SK-N-SH treated with all-trans-retinoic acid at 6 μM for 48 hours (cell line): ENCODE measurements at regions not wholly inside any gene's neighbourhood (a gene's known extent, or its start where the extent isn't known, plus 50 kb on each side); places are given as distances from the start of the nearest gene placed in this dataset.

ENCODE experiments used
- ATAC-seq: fragments of 200-7000 bp; cut with Tn5 transposase; 3 replicates; pipeline ENCODE4 v1.9.1; 2020; ENCODE audit warnings: mild to moderate bottlenecking, moderate library complexity
- ARNTL ChIP-seq: fragments of 450-650 bp; formaldehyde crosslinking; IDR thresholded peaks from 2 replicates; pipeline ENCODE4 v1.5.0; 2020; ENCODE audit warnings: low read depth, mild to moderate bottlenecking, moderate library complexity, borderline replicate concordance
- BACH2 ChIP-seq: fragments of 250-450 bp; sonication (Bioruptor Pico); IDR thresholded peaks from 2 replicates; pipeline ENCODE4 v1.9.0; 2021; ENCODE audit warnings: mild to moderate bottlenecking, borderline replicate concordance
- CREB5 ChIP-seq: fragments of 250-450 bp; sonication (Bioruptor Pico); IDR thresholded peaks from 2 replicates; pipeline ENCODE4 v1.5.1; 2020; ENCODE audit warnings: low read depth, mild to moderate bottlenecking, moderate library complexity
- CSDC2 ChIP-seq: fragments of 250-450 bp; sonication (Bioruptor Pico); IDR thresholded peaks from 2 replicates; pipeline ENCODE4 v1.5.0; 2020; ENCODE audit warnings: mild to moderate bottlenecking, moderate library complexity
- CSRNP3 ChIP-seq: fragments of 250-450 bp; sonication (Bioruptor Pico); IDR thresholded peaks from 2 replicates; pipeline ENCODE4 v1.5.1; 2021; ENCODE audit warnings: mild to moderate bottlenecking, moderate library complexity
- ESRRG ChIP-seq: fragments of 250-450 bp; sonication (Bioruptor Pico); IDR thresholded peaks from 2 replicates; pipeline ENCODE4 v1.6.1; 2021; ENCODE audit warnings: mild to moderate bottlenecking
- ISL1 ChIP-seq: fragments of 250-450 bp; sonication (Bioruptor Pico); IDR thresholded peaks from 2 replicates; pipeline ENCODE4 v2.1.2; 2022; ENCODE audit warnings: mild to moderate bottlenecking, moderate library complexity
- OSR1 ChIP-seq: fragments of 250-450 bp; sonication (Bioruptor Pico); IDR thresholded peaks from 2 replicates; pipeline ENCODE4 v1.8.0; 2022; ENCODE audit warnings: moderate library complexity, mild to moderate bottlenecking, inconsistent platforms
- PATZ1 ChIP-seq: fragments of 250-450 bp; sonication (Bioruptor Pico); IDR thresholded peaks from 2 replicates; pipeline ENCODE4 v1.8.0; 2020; ENCODE audit warnings: mild to moderate bottlenecking, moderate library complexity, borderline replicate concordance
- POU6F1 ChIP-seq: fragments of 250-450 bp; sonication (Bioruptor Pico); IDR thresholded peaks from 2 replicates; pipeline ENCODE4 v1.8.0; 2021; ENCODE audit warnings: low read depth, mild to moderate bottlenecking, moderate library complexity, borderline replicate concordance
- RARB ChIP-seq: fragments of 250-450 bp; sonication (Bioruptor Pico); IDR thresholded peaks from 2 replicates; pipeline ENCODE4 v1.8.0; 2021; ENCODE audit warnings: mild to moderate bottlenecking, moderate library complexity
- SNAI2 ChIP-seq: fragments of 250-450 bp; sonication (Bioruptor Pico); IDR thresholded peaks from 2 replicates; pipeline ENCODE4 v1.5.0; 2020; ENCODE audit warnings: mild to moderate bottlenecking, moderate library complexity
- TCF4 ChIP-seq: fragments of 250-450 bp; sonication (Bioruptor Pico); IDR thresholded peaks from 2 replicates; pipeline ENCODE4 v1.8.0; 2021; ENCODE audit warnings: mild to moderate bottlenecking, moderate library complexity, borderline replicate concordance
- TOX ChIP-seq: fragments of 250-450 bp; sonication (Bioruptor Pico); IDR thresholded peaks from 2 replicates; pipeline ENCODE4 v1.8.0; 2021; ENCODE audit warnings: mild to moderate bottlenecking, moderate library complexity, borderline replicate concordance
- TSHZ2 ChIP-seq: fragments of 250-450 bp; sonication (Bioruptor Pico); IDR thresholded peaks from 2 replicates; pipeline ENCODE4 v1.5.0; 2020; ENCODE audit warnings: mild to moderate bottlenecking, moderate library complexity
- ZC3H10 ChIP-seq: fragments of 250-450 bp; sonication (Bioruptor Pico); IDR thresholded peaks from 2 replicates; pipeline ENCODE4 v1.5.1; 2021; ENCODE audit warnings: mild to moderate bottlenecking, moderate library complexity
- ZFP3 ChIP-seq: fragments of 250-450 bp; sonication (Bioruptor Pico); IDR thresholded peaks from 2 replicates; pipeline ENCODE4 v1.5.0; 2020; ENCODE audit warnings: mild to moderate bottlenecking, moderate library complexity
- ZFP30 ChIP-seq: fragments of 450-650 bp; formaldehyde crosslinking; IDR thresholded peaks from 2 replicates; pipeline ENCODE4 v1.5.0; 2022; ENCODE audit warnings: mild to moderate bottlenecking, moderate library complexity
- ZNF565 ChIP-seq: fragments of 450-650 bp; formaldehyde crosslinking; conservative IDR thresholded peaks from 2 replicates; pipeline ENCODE4 v1.5.0; 2020; ENCODE audit warnings: low read depth, mild to moderate bottlenecking, moderate library complexity
- ZNF70 ChIP-seq: fragments of 450-650 bp; formaldehyde crosslinking; IDR thresholded peaks from 2 replicates; pipeline ENCODE4 v1.5.0; 2020; ENCODE audit warnings: mild to moderate bottlenecking, moderate library complexity
- ZNF8 ChIP-seq: fragments of 450-650 bp; formaldehyde crosslinking; IDR thresholded peaks from 2 replicates; pipeline ENCODE4 v1.5.0; 2020; ENCODE audit warnings: mild to moderate bottlenecking, moderate library complexity

DNA sequence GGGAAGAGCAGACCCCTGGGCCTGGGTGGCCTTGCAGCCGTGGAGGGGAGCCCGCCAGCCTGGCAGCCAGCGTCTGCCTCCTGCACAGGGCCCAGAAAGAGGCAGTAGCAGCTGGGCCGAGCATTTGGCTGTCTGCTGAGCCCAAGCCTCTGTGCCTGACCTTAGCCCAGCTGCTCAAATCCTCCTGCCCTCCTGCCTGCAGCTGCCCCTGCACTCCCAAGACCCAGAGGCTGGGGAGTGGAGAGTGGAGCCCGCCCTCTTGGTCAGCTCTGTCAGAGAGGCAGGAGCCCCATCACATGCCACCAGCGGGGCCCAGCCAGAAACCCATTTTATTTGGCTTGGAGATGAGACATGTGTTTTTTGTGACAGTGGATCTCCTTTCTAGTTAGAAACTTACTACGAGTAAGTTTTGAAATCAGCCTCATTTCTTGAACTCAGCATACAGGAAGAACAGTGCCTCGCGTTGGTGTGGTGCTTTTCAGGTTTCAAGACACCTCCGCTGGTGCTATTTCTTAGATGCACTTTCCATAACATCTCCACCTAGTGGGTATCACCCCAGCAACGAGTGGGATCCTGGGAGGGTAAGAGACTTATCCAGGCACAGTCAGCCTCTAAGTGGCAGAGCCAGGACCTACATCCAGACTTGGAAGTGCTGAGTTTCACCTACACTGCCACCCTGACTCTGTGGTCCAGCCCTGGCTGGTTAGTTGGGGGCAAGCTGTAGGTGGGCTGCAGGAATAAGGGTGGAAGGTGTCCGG lies 477.1 kb downstream of the RPS24 start:
- ATAC-seq, result no peak
- TF ChIP-seq OSR1 (CRISPR knock-in tag) (no peak), ZNF8 (no peak)

- no peak for ATAC-seq
- TF ChIP-seq OSR1 (CRISPR knock-in tag) (no peak), SNAI2 (CRISPR knock-in tag) (no peak), ZFP3 (no peak), ZNF565 (CRISPR knock-in tag) (no peak), ZNF70 (CRISPR knock-in tag) (no peak)
These were observed 477.9 kb downstream of the RPS24 start for GRCh38 chr10:78511324-78512204.

- no peak for ATAC-seq
- TF ChIP-seq OSR1 (CRISPR knock-in tag), result no peak
- TF ChIP-seq CSRNP3 (CRISPR knock-in tag), result no peak
- TF ChIP-seq TOX (CRISPR knock-in tag), result no peak
These were observed 478.5 kb downstream of the RPS24 start for GRCh38 chr10:78512205-78512550.

GRCh38 chr10:78513330-78513729 lies 479.7 kb downstream of the RPS24 start:
- no peak for TF ChIP-seq ESRRG (CRISPR knock-in tag)
- TF ChIP-seq CSDC2 (CRISPR knock-in tag), result no peak
- no peak for TF ChIP-seq RARB (CRISPR knock-in tag)
- no peak for TF ChIP-seq PATZ1
- no peak for TF ChIP-seq CREB5
- TF ChIP-seq BACH2, result no peak
- no peak for TF ChIP-seq ZC3H10 (CRISPR knock-in tag)
- no peak for TF ChIP-seq ZNF70 (CRISPR knock-in tag)
- TF ChIP-seq ZNF8, result no peak
- TF ChIP-seq ZFP3, result no peak
- TF ChIP-seq TOX (CRISPR knock-in tag), result no peak
- no peak for TF ChIP-seq ZFP30 (CRISPR knock-in tag)
- TF ChIP-seq ISL1 (CRISPR knock-in tag), result no peak
- no peak for TF ChIP-seq CSRNP3 (CRISPR knock-in tag)
- no peak for TF ChIP-seq TCF4 (CRISPR knock-in tag)
- TF ChIP-seq TSHZ2 (CRISPR knock-in tag), result no peak
- TF ChIP-seq OSR1 (CRISPR knock-in tag), result no peak
- no peak for TF ChIP-seq ARNTL
- TF ChIP-seq POU6F1 (CRISPR knock-in tag), result no peak

More at GRCh38 chr10:78513330-78513729, 479.7 kb downstream of the RPS24 start:
- ATAC-seq, result no peak
